RWPE2 (cell line): ENCODE measurements at regions not wholly inside any gene's neighbourhood (a gene's known extent, or its start where the extent isn't known, plus 50 kb on each side); places are given as distances from the start of the nearest gene placed in this dataset.

ENCODE experiments used
- ATAC-seq: fragments of 200-7000 bp; cut with Tn5 transposase; 3 replicates; pipeline ENCODE4 v1.9.1; 2021; ENCODE audit warnings: low read depth
- DNase-seq: peaks from one replicate; pipeline ENCODE4 v3.0.0-alpha.2; 2020; ENCODE audit warnings: low spot score
- H3K27ac ChIP-seq: fragments of 450-650 bp; 2 replicates; pipeline ENCODE4 v1.5.1; 2017; ENCODE audit warnings: mild to moderate bottlenecking; ENCODE audit not compliant: poor library complexity, severe bottlenecking
- H3K27me3 ChIP-seq: fragments of 250-450 bp; sonication (Bioruptor Pico); 2 replicates; pipeline ENCODE4 v1.5.1; 2021; ENCODE audit warnings: mild to moderate bottlenecking, moderate library complexity; ENCODE audit not compliant: insufficient read depth, poor library complexity, severe bottlenecking
- H3K36me3 ChIP-seq: fragments of 250-450 bp; sonication (Bioruptor Pico); 2 replicates; pipeline ENCODE4 v1.5.1; 2020; ENCODE audit warnings: low read depth, mild to moderate bottlenecking, moderate library complexity
- H3K4me1 ChIP-seq: fragments of 250-450 bp; sonication (Bioruptor Pico); 2 replicates; pipeline ENCODE4 v1.5.1; 2021; ENCODE audit warnings: mild to moderate bottlenecking, moderate library complexity; ENCODE audit not compliant: insufficient read depth, poor library complexity, severe bottlenecking
- H3K4me3 ChIP-seq: fragments of 250-450 bp; sonication (Bioruptor Pico); 2 replicates; pipeline ENCODE4 v1.5.1; 2021; ENCODE audit warnings: mild to moderate bottlenecking, moderate library complexity; ENCODE audit not compliant: severe bottlenecking
- H3K9me3 ChIP-seq: fragments of 250-450 bp; sonication (Bioruptor Pico); 2 replicates; pipeline ENCODE4 v1.5.1; 2021; ENCODE audit warnings: mild to moderate bottlenecking, moderate library complexity; ENCODE audit not compliant: severe bottlenecking
- CTCF ChIP-seq: fragments of 450-650 bp; IDR thresholded peaks from one replicate; pipeline ENCODE4 v1.5.1; 2017; ENCODE audit warnings: mild to moderate bottlenecking, moderate library complexity; ENCODE audit not compliant: poor library complexity, severe bottlenecking

GRCh38 chr16:52773026-52773425 lies 226.1 kb upstream of the TOX3 start:
- Histone ChIP-seq H3K4me1 (no peaks in the 10 kb centered on the region), H3K36me3 (no peaks in the 10 kb centered on the region), H3K4me3 (no peak overlapping the region), H3K9me3 (no peaks in the 10 kb centered on the region), H3K27ac (no peak overlapping the region), H3K27me3 (no peaks in the 10 kb centered on the region)
- DNase-seq (no peak), ATAC-seq (no peak)
- TF ChIP-seq CTCF = no peak

GRCh38 chr16:52770828-52771227 lies 223.9 kb upstream of the TOX3 start:
- no peak for TF ChIP-seq CTCF

GRCh38 chr16:52758473-52758855 lies 211.5 kb upstream of the TOX3 start:
- Histone ChIP-seq H3K4me1 (no peaks in the 10 kb centered on the region), H3K27me3 (no peaks in the 10 kb centered on the region), H3K27ac (no peak overlapping the region), H3K4me3 (no peak overlapping the region), H3K9me3 (no peaks in the 10 kb centered on the region), H3K36me3 (no peaks in the 10 kb centered on the region)
- no peak for TF ChIP-seq CTCF
- DNase-seq (no peak), ATAC-seq (no peak)

More at GRCh38 chr16:52770828-52771227, 223.9 kb upstream of the TOX3 start:
- Histone ChIP-seq H3K27me3 (no peaks in the 10 kb centered on the region), H3K4me3 (no peak overlapping the region), H3K36me3 (no peaks in the 10 kb centered on the region), H3K4me1 (no peaks in the 10 kb centered on the region), H3K9me3 (no peaks in the 10 kb centered on the region), H3K27ac (no peak overlapping the region)
- DNase-seq (no peak), ATAC-seq (no peak)

GRCh38 chr16:52757746-52758472 lies 211.0 kb upstream of the TOX3 start:
- no peak for TF ChIP-seq CTCF
- H3K9me3 ChIP-seq = no peaks in the 10 kb centered on the region
- no peak for DNase-seq

GRCh38 chr16:52756812-52757517 lies 210.0 kb upstream of the TOX3 start:
- DNase-seq = no peak
- no peak for TF ChIP-seq CTCF
- Histone ChIP-seq H3K4me3 (no peak overlapping the region), H3K27me3 (peaks cover 10% of the 10 kb centered on the region), H3K27ac (no peak overlapping the region), H3K4me1 (no peaks in the 10 kb centered on the region), H3K36me3 (no peaks in the 10 kb centered on the region), H3K9me3 (no peaks in the 10 kb centered on the region)
- no peak for ATAC-seq

More at GRCh38 chr16:52757746-52758472, 211.0 kb upstream of the TOX3 start:
- no peak overlapping the region for H3K27ac ChIP-seq
- H3K27me3 ChIP-seq = peaks cover 3% of the 10 kb centered on the region
- H3K4me1 ChIP-seq = no peaks in the 10 kb centered on the region
- no peak for ATAC-seq
- H3K36me3 ChIP-seq = no peaks in the 10 kb centered on the region
- H3K4me3 ChIP-seq = no peak overlapping the region
